ENCODE measurements at regions not wholly inside any gene's neighbourhood (a gene's known extent, or its start where the extent isn't known, plus 50 kb on each side); places are given as distances from the start of the nearest gene placed in this dataset.

DNA sequence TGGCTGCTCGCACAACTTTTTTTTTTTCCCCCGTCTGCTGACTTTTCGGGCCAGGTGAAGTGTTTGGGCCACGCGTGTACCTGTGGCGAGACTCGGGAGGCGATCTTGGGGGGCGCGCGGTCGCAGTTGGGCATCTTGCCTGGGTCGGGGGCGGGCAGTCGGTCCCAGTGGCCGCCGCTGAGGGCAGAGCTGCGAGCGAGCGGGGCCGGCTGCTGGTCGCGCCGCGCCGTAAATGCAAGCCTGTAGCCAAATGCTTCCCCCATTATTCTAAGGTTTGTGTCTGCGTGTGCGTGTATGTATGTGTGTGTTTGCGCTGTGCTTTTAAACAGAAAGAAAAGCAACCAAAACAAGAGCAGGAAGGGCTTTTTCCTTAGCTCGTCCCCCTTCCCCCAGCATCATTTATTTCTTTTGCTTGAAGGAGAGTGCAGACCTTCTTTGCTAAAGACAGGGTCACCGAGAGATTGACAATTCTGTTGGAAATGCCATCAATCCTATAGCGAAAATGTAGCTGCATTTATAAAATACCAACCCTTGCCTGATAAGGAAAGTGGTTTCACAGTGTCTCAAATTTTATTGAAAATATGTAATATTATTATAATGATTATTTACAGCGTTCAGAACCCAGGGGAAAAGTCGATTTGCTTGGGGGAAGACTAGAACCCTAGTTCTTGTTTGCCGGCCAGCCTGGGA lies 143.2 kb upstream of the ZNF536 start:
- no peak for TF ChIP-seq ZNF274 (IDR thresholded peaks at IDR 0.05; ENCODE audit: low read depth, low read length)
- TF ChIP-seq EZH2phosphoT487 (IDR thresholded peaks at IDR 0.05; ENCODE audit: borderline replicate concordance) = no peak
- TF ChIP-seq CTCF (IDR thresholded peaks at IDR 0.05 in 2 of 3, conservative IDR thresholded peaks at IDR 0.05 in 1 of 3; ENCODE audit: borderline replicate concordance in 1 of 3, insufficient read depth in 1 of 3, low read depth in 2 of 3, low read length in 2 of 3) = no peak
- no peak for TF ChIP-seq POLR2AphosphoS5 (IDR thresholded peaks at IDR 0.05; ENCODE audit: low read depth, low read length)
- no peak for TF ChIP-seq POLR2A (IDR thresholded peaks at IDR 0.05; ENCODE audit: borderline replicate concordance, extremely low read depth, insufficient read depth, insufficient read length)
- no peak for TF ChIP-seq EZH2 (IDR thresholded peaks at IDR 0.05)
- no peak for TF ChIP-seq MAX (IDR thresholded peaks at IDR 0.05)
- TF ChIP-seq RAD21 (IDR thresholded peaks at IDR 0.05; ENCODE audit: low read depth) = no peak
- TF ChIP-seq ELF1 (IDR thresholded peaks at IDR 0.05; ENCODE audit: borderline replicate concordance, low read depth) = no peak
- TF ChIP-seq JUND (IDR thresholded peaks at IDR 0.05) = no peak
- TF ChIP-seq YY1 (IDR thresholded peaks at IDR 0.05; ENCODE audit: extremely low read depth, insufficient replicate concordance, low read depth, low read length) = no peak
- TF ChIP-seq SP1 (IDR thresholded peaks at IDR 0.05; ENCODE audit: low read depth) = no peak
- no peak for TF ChIP-seq FOSL1 (IDR thresholded peaks at IDR 0.05; ENCODE audit: low read depth)
- TF ChIP-seq ATF3 (IDR thresholded peaks at IDR 0.05) = no peak
